ENCODE measurements at regions not wholly inside any gene's neighbourhood (a gene's known extent, or its start where the extent isn't known, plus 50 kb on each side); places are given as distances from the start of the nearest gene placed in this dataset.

DNA sequence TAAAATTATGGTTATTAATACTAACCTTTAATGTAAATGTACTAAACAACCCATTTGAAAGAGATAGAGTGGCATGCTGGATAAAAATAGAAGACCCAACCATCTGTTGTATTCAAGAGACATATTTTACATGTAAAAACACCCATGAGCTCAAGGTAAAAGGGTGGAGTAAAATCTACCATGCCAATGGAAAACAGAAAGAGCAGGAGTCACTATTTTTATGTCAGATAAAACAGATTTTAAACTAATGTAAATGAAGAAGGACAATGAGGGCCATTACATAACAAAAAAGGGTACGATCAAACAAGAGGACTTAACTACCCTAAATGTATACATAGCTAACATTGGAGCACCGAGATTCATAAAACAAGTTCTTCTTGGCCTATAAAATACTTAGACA is 66.3 kb downstream of the ITM2A start:
- DNase-seq: no peak

DNA sequence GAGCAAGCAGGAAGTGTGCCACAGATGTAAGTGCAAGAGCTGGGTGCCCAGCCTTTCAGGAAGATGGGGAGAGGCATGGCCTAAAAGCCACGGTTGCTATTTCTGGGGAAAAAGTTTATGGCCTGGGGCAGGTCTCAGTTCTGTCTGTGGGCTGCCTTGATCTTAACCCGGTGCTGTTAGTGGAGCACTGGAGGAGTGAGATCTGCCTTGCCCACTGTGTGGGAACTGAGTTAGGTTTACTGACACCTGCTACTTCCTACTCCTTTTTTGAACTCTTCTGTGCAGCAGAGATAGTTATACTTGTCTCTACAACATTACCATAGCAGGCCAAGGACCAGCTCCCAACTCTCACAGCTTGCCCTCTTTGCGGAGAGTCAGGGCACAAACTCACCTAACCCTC is 76.5 kb downstream of the ITM2A start:
- no peak for DNase-seq

DNA sequence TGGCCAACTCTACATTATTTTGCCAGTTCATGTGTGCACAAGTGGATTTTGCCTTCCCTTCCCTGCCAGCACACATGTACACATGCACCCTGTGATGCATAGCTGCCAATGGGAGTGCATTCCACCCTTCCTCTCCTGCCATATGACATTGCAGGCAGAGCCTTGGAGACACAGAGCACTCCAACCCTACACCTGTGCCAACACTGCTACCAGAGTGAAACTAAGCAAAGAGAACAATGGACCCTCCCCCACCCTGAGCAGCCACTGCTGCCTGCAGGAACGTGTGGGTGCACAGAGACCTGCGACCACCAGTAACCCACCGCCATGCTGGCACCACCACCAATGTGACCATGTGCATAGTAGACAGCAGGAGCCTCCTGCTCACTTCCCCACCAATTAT is 78.4 kb downstream of the ITM2A start:
- DNase-seq: no peak

DNA sequence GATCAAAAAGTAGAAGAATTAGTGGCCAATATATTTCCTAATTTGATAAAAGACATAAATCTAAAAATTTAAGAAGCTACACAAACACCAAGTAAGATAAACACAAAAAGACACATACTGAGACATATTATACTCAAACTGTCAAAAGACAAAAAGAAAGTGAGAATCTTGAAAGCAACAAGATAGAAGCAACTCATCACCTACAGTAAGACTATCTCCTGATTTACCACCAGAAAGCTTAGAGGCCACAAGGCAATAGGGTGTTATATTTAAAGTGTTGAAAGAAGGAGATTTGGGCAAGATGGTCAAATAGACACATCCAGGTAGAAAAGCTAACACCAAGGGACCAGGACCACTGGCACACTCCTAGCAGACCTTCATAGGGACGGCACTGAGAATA is 79.4 kb downstream of the ITM2A start:
- DNase-seq: no peak

DNA sequence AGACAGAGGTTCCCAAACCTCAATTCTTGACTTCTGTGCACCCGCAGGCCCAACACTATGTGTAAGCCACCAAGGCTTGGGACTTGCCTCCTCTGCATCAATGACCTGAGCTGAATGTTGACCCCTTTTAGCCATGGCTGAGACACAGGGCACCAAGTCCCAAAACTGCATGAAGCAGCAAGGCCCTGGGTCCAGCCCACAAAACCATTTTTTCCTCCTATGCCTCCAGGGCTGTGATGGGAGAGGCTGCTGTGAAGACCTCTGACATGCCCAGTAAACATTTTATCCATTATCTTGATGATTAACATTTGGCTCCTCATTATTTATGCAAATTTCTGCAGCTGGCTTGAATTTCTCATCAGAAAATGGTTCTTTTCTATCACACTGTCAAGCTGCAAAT is 85.4 kb downstream of the ITM2A start:
- DNase-seq: no peak

DNA sequence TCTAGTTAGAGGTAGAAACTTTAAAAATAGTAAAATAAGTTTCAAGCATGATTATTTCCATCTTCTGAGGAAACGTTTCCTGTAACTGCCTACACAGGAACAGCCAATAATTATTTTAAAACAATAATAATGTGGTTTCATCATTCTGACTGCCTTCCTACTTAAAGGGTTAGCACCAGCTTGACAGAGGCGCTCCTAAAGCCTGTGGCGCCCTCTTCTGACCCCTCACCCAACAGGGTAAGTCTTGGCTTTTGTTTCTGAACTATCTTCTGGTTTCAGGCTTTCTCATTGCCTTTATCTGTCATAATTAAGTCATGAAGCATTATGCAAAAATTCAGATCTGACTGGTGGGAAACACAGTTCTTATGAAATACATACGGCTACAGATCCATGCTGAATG is 96.7 kb downstream of the ITM2A start:
- peak; percentile 41 to 58 for DNase-seq

DNA sequence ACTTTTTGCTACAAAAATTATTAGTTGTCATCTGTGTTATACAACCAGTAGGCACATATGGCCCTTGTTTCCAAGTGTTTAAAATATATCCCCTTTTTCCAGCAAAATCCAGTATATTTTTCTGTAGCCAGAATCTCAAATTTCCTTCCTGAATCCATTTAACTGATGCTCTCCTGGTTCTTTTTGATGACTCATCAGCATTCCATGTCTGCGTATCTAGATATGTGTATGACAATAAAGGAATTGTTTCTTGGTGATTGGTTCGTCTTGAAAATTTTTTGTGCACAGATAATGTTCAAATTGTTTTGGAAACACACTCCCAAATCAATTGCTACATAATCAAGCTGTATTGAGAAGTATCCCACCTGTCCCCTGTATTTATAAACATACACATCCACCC is 98.3 kb downstream of the ITM2A start:
- no peak for DNase-seq

DNA sequence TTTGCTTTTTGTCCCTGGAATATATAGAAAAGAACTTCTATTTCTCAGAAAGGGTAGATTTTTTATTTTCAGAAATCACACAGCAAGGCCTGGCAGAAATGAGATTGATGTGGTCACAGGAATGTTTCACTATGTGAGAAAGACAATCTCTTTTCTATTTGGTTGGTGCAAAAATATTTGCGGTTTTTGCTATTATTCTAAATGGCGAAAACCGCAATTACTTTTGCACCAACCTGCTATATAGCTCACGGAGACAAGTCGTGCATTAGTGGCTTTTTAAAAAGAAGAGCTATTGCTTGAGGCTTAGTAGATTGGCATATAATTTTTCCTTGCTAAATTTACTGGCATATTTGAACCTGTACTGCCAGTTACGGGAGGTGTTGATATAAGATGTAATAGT is 100.4 kb downstream of the ITM2A start:
- no peak for DNase-seq

DNA sequence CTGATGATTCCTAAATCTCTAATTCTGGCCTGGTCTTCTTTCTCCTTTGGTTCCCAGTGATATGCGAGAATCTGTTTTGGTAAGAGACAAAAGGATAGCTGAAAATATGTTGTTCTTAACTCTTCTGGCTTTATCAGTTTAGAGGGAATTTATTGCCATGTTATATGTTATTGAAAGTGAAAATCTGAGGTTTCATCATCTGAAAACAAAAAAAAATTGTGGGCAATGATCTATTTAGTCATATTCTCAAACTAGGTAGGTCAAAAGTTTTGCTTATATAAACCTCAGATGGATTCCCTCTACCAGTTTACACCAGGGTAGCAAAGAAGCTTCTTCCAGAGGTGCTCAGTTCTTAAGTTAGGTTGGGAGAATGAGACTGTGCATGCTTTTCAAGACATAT is 103.6 kb downstream of the ITM2A start:
- no peak for DNase-seq

DNA sequence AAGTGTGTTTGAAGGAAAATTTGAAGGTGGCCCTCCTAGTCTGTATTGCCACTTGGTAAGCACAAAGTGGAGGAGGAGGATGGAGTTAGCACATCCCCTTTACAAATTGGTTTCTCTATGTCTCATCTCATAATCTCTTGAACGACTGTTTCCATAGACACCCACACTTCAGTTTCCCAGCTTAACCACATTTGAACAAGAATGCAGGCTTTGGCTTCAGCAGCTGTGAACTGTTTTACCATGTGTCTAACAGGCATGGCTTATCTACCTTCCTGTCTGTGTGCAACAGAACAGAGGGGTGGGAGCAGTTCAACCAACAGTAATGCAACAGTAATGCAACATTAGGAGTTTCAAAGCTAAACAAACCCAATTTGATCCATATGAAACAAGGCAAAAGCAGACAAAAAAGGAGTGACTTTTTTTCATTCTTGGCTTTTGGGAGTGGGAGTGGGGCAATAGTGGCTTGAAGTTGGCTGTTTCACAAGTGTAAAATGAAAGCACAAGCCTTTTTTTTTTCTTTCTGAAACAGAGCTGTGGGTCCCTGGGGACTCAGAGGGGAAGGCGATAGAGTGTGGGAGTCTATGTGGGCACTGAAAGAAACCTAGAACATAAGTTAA is 108.0 kb downstream of the ITM2A start:
- DNase-seq: peak; percentile 3 to 44

DNA sequence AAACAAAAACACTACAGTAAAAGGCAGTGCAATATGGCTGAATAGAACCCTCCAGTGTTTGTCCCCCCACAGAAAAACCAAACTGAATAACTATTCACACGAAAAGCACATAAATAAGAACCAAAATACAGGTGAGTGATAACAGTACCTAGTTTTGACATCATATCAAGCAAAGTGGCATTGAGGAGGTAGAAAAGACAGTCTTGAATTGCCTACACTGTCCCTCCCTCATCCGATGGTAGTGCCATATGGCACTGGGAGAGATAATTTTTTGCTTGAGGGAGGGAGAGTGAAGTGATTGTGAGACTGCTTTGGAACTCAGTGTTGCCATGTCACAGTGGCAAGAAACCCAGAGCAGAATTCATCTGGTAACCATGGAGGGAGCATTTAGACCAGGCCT is 99.2 kb downstream of the GPR174 start:
- DNase-seq: no peak

DNA sequence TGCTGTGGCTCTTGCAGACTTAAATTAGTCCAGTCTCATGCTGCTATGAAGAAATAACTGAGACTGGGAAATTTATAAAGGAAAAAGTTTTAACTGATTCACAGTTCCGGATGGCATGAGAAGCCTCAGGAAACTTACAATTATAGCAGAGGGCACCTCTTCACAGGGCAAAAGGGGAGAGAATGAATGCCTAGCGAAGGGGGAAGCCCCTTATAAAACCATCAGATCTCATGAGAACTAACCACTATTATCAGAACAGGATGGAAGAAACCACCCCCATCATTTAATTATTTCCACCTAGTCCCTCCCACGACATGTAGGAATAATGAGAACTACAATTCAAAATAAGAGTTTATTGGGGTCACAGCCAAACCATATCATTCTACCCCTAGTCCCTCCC is 91.4 kb downstream of the GPR174 start:
- no peak for DNase-seq

DNA sequence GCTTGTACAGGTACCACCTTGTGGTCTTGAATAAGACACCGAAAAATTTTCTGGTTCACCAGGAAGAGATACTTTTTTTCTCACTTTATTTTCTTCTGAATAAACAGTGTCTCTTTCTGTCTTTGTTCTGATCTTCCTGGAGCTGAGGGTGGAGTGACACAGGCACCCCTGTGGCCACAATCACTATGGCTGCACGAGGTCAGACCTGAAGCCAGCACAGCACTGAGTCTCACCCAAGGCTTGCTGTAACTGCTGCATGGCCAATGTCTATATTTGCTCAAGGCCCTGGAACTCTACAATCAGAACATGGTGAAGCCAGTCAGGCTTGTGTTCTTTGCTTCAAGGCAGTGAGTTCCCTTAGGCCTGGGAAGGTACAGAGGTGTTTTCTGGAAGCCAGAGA is 87.2 kb downstream of the GPR174 start:
- DNase-seq: no peak
